GM12878 (cell line): ENCODE measurements at regions not wholly inside any gene's neighbourhood (a gene's known extent, or its start where the extent isn't known, plus 50 kb on each side); places are given as distances from the start of the nearest gene placed in this dataset.

Source experiments
- ATAC-seq: fragments of 200-7000 bp; cut with Tn5 transposase; 3 replicates; pipeline ENCODE4 v1.9.1; 2020; ENCODE audit warnings: mild to moderate bottlenecking, moderate library complexity
- BruUV-seq: library from RNA; stranded (reverse); fragments of 400-500 nt; replicated peaks from 2 replicates; lab custom pipeline; 2021; lab: Mats Ljungman, UMichigan
- CTCF ChIA-PET: fragments of 300-600 bp; sonication (Branson Sonifier 250); formaldehyde crosslinking; extraction: SDS; loops from one replicate; lab custom pipeline; 2021; ENCODE audit warnings: inconsistent platforms; lab: Yijun Ruan, JAX
- POLR2A ChIA-PET: fragments of 350-600 bp; formaldehyde crosslinking; extraction: SDS; loops from one replicate; lab custom pipeline; 2021; ENCODE audit warnings: inconsistent platforms; lab: Charles Lee
- RAD21 ChIA-PET: fragments of 300-600 bp; sonication (Branson Sonifier 250); formaldehyde crosslinking; loops from one replicate; lab custom pipeline; 2023; ENCODE audit warnings: antibody characterized with exemption; ENCODE audit not compliant: unreplicated experiment; lab: Charles Lee
- SMC1A ChIA-PET: fragments of 300-600 bp; sonication (Branson Sonifier 250); formaldehyde crosslinking; loops from one replicate; lab custom pipeline; 2023; ENCODE audit not compliant: unreplicated experiment, uncharacterized antibody; lab: Charles Lee
- DNase-seq: peaks from one replicate; pipeline ENCODE4 v3.0.0-alpha.2; 2011; ENCODE audit warnings: low read depth, low spot score
- FAIRE-seq: peaks from 3 replicates; lab custom pipeline; 2011; peaks lifted over from hg19 to GRCh38; lab: Jason Lieb, UNC
- H2AFZ ChIP-seq: 2 replicates; pipeline ENCODE4 v1.6.0; 2011; ENCODE audit warnings: low read depth, low read length, control low read depth; ENCODE audit not compliant: control insufficient read depth
- H3K27ac ChIP-seq: 2 replicates; pipeline ENCODE4 v1.5.1; 2011; ENCODE audit warnings: control low read depth; ENCODE audit not compliant: control insufficient read depth, insufficient read depth
- H3K27me3 ChIP-seq, 2 experiments: replicated peaks in 1 of 2; 2 replicates each; pipeline versions ENCODE4 v1.6.0 to v1.6.1; 2011; ENCODE audit warnings: low read length in 1 of 2; ENCODE audit not compliant: control insufficient read depth in 2 of 2, insufficient read depth in 2 of 2
- H3K36me3 ChIP-seq, 2 experiments: 2 replicates each; pipeline ENCODE4 v1.5.1; 2011; ENCODE audit warnings: low read length in 1 of 2; ENCODE audit not compliant: control insufficient read depth in 2 of 2, insufficient read depth in 2 of 2
- H3K4me1 ChIP-seq: 2 replicates; pipeline ENCODE4 v1.6.1; 2011; ENCODE audit warnings: mild to moderate bottlenecking, low read length, moderate library complexity, mixed read lengths; ENCODE audit not compliant: control insufficient read depth, insufficient read depth
- H3K4me2 ChIP-seq: 2 replicates; pipeline ENCODE4 v1.6.0; 2011; ENCODE audit warnings: control low read depth; ENCODE audit not compliant: control insufficient read depth, insufficient read depth
- H3K4me3 ChIP-seq: fragments of 200-600 bp; sonication (generic); 2 replicates; pipeline ENCODE4 v1.5.1; 2016
- H3K79me2 ChIP-seq: 2 replicates; pipeline ENCODE4 v1.6.0; 2011; ENCODE audit warnings: low read length; ENCODE audit not compliant: control insufficient read depth, insufficient read depth
- H3K9ac ChIP-seq: 2 replicates; pipeline ENCODE4 v1.8.0; 2011; ENCODE audit warnings: low read length, control low read depth, mixed read lengths; ENCODE audit not compliant: control insufficient read depth, insufficient read depth
- H3K9me3 ChIP-seq: replicated peaks from 3 replicates; pipeline ENCODE4 v1.5.1; 2011; ENCODE audit warnings: mild to moderate bottlenecking, low read length; ENCODE audit not compliant: control insufficient read depth, insufficient read depth
- H4K20me1 ChIP-seq: 2 replicates; pipeline ENCODE4 v1.6.0; 2011; ENCODE audit not compliant: control insufficient read depth, insufficient read depth
- BCLAF1 ChIP-seq: fragments of 450-650 bp; IDR thresholded peaks from 2 replicates; pipeline ENCODE4 v1.6.1; 2017; ENCODE audit warnings: antibody characterized with exemption, mild to moderate bottlenecking, moderate library complexity
- CTCF ChIP-seq, 3 experiments: IDR thresholded peaks in 2 of 3; conservative IDR thresholded peaks in 1 of 3; 2 replicates each; pipeline ENCODE4 v1.5.1; 2011; ENCODE audit warnings: low read depth in 3 of 3, low read length in 3 of 3, mild to moderate bottlenecking in 3 of 3, control low read depth in 2 of 3, moderate library complexity in 2 of 3, inconsistent platforms in 1 of 3, mixed read lengths in 1 of 3; ENCODE audit not compliant: control insufficient read depth in 2 of 3, insufficient read depth in 1 of 3; ENCODE audit errors: extremely low read depth in 1 of 3
- DPF2 ChIP-seq: fragments of 450-650 bp; IDR thresholded peaks from 2 replicates; pipeline ENCODE4 v1.6.1; 2017; ENCODE audit warnings: mild to moderate bottlenecking
- E2F4 ChIP-seq: IDR thresholded peaks from 2 replicates; pipeline ENCODE4 v1.6.1; 2012; ENCODE audit warnings: low read depth, low read length, improper control_type of control experiment
- EGR1 ChIP-seq, 2 experiments: IDR thresholded peaks; 1 replicate in 1 of 2; 2 replicates in 1 of 2; pipeline ENCODE4 v1.6.1; 2011 to 2012; ENCODE audit warnings: low read depth in 2 of 2, low read length in 2 of 2, borderline replicate concordance in 1 of 2, mild to moderate bottlenecking in 1 of 2, moderate library complexity in 1 of 2
- FOXM1 ChIP-seq: IDR thresholded peaks from 2 replicates; pipeline ENCODE4 v1.6.1; 2012; ENCODE audit warnings: low read depth, mild to moderate bottlenecking, inconsistent platforms, low read length, moderate library complexity
- HCFC1 ChIP-seq: fragments of 150-350 bp; IDR thresholded peaks from 2 replicates; pipeline ENCODE4 v1.6.1; 2014; ENCODE audit warnings: low read length
- NFYB ChIP-seq: IDR thresholded peaks from 2 replicates; pipeline ENCODE4 v1.6.1; 2011; ENCODE audit warnings: low read depth, mild to moderate bottlenecking, low read length, improper control_type of control experiment, moderate library complexity; ENCODE audit not compliant: insufficient read depth
- SP1 ChIP-seq: IDR thresholded peaks from one replicate; pipeline ENCODE4 v1.6.1; 2011; ENCODE audit warnings: low read depth, low read length
- TAF1 ChIP-seq: IDR thresholded peaks from 2 replicates; pipeline ENCODE4 v1.6.1; 2011; ENCODE audit warnings: mild to moderate bottlenecking, low read depth, low read length, borderline replicate concordance
- TARDBP ChIP-seq: IDR thresholded peaks from 2 replicates; pipeline ENCODE4 v1.6.1; 2016; ENCODE audit warnings: borderline replicate concordance
- USF1 ChIP-seq: IDR thresholded peaks from 2 replicates; pipeline ENCODE4 v1.6.1; 2011; ENCODE audit warnings: borderline replicate concordance, low read depth, mild to moderate bottlenecking, moderate library complexity, mixed read lengths, low read length; ENCODE audit not compliant: insufficient read depth; ENCODE audit errors: extremely low read length
- ZNF384 ChIP-seq: IDR thresholded peaks from 2 replicates; pipeline ENCODE4 v1.6.1; 2012; ENCODE audit warnings: low read depth, mild to moderate bottlenecking, low read length, improper control_type of control experiment, borderline replicate concordance
- ZNF622 ChIP-seq: fragments of 450-650 bp; IDR thresholded peaks from 2 replicates; pipeline ENCODE4 v1.6.1; 2017; ENCODE audit warnings: mild to moderate bottlenecking, inconsistent platforms
- WGBS: methylation state at CpG from one replicate; pipeline ENCODE4 v1.1.6; 2016; ENCODE audit warnings: low lambda C conversion rate; ENCODE audit not compliant: insufficient replicate concordance, insufficient coverage; ENCODE audit errors: missing lambda C conversion rate; 5-methylcytosine and 5-hydroxymethylcytosine counted together
- in situ Hi-C: fragments of 300-500 bp; cut with MboI; formaldehyde crosslinking; loops from 9 replicates; pipeline ENCODE4 v1.14.3; 2018; ENCODE audit warnings: mixed read lengths
- intact Hi-C: fragments of 100-400 bp; cut with micrococcal nuclease; formaldehyde crosslinking; loops from one replicate; pipeline ENCODE4 v1.14.2; 2022; ENCODE audit not compliant: unreplicated experiment

- no peaks in the 10 kb centered on the region for H3K36me3 ChIP-seq
- H3K9ac ChIP-seq: no peak overlapping the region
- POLR2A ChIA-PET: no interaction called here
- ATAC-seq (no peak), DNase-seq (no peak), FAIRE-seq (no peak)
- no peaks in the 10 kb centered on the region for H3K79me2 ChIP-seq
- RAD21 ChIA-PET: no interaction called here
- 58% methylated on average over 3 of the region's 3 CpGs for WGBS
- H2AFZ ChIP-seq: no peak overlapping the region
- no peaks in the 10 kb centered on the region for H3K27me3 ChIP-seq
- no peak overlapping the region for H3K27ac ChIP-seq
- H3K4me2 ChIP-seq: no peak overlapping the region
- no peaks in the 10 kb centered on the region for H4K20me1 ChIP-seq
- no TSS peak for BruUV-seq
- intact Hi-C loops (no loop called here), in situ Hi-C loops (loop anchor here (25.0 kb wide), 1 partner anchor 1129 kb away; no protein-coding TSS in a partner anchor)
- CTCF ChIA-PET: no interaction called here
- SMC1A ChIA-PET: no interaction called here
- H3K4me3 ChIP-seq: no peak overlapping the region
- H3K9me3 ChIP-seq: no peaks in the 10 kb centered on the region
- H3K4me1 ChIP-seq: no peaks in the 10 kb centered on the region
- no peak for TF ChIP-seq TAF1
- TF ChIP-seq HCFC1: no peak
- TF ChIP-seq EGR1 (IDR thresholded peaks at IDR 0.05; ENCODE audit: borderline replicate concordance in 1 of 2, low read depth in 2 of 2, low read length in 2 of 2): no peak
- TF ChIP-seq SP1: no peak
- TF ChIP-seq NFYB: no peak
- no peak for TF ChIP-seq ZNF384
- no peak for TF ChIP-seq USF1
- no peak for TF ChIP-seq TARDBP
- no peak for TF ChIP-seq ZNF622
- no peak for TF ChIP-seq DPF2
- TF ChIP-seq E2F4: no peak
- TF ChIP-seq BCLAF1: no peak
- no peak for TF ChIP-seq CTCF (IDR thresholded peaks at IDR 0.05 in 2 of 3, conservative IDR thresholded peaks at IDR 0.05 in 1 of 3; ENCODE audit: control insufficient read depth in 2 of 3, extremely low read depth in 1 of 3, insufficient read depth in 1 of 3, low read depth in 3 of 3, low read length in 3 of 3)
- TF ChIP-seq FOXM1: no peak
Measured at GRCh38 chr1:68608289-68608688, 111.4 kb upstream of the DEPDC1 start.
